ENCODE measurements at regions not wholly inside any gene's neighbourhood (a gene's known extent, or its start where the extent isn't known, plus 50 kb on each side); places are given as distances from the start of the nearest gene placed in this dataset.

DNA sequence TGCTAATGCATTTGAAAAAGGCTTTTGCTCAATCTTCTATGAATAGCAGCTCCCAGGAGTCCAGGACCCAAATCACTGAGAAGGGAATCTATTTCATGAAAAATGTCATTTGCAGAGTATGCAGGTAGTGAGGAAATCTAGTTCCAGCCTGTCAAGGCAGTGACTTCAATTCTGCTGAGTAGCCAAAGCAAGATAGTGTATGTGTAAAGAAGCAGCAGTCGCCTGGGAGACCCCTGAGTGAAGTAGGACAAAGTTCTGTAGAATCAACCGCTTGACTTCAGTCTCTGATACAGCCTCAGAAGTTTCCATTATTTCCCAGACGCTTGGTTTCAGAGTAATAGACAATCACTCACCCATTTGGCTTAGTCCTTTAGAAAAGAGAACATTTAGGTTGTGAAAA, 435.6 kb upstream of the LRFN5 start:
- WGBS, 2 donors = 25 to 28% methylated on average over 3 of the region's 3 CpGs
- intact Hi-C loops (cut with DNase I) = no loop called here
- Histone ChIP-seq H3K4me3 (no peak overlapping the region), H3K36me3 (replicated peaks in 1 of 2; ENCODE audit: insufficient read depth in 1 of 2, low read depth in 2 of 2) (no peaks in the 10 kb centered on the region), H3K27ac (no peak overlapping the region), H3K9me3 (no peaks in the 10 kb centered on the region), H3K27me3 (no peaks in the 10 kb centered on the region), H3K4me1 (no peaks in the 10 kb centered on the region)
- ATAC-seq (no peak), DNase-seq (no peak)
- no peak for TF ChIP-seq POLR2A (IDR thresholded peaks at IDR 0.05)
- TF ChIP-seq, protein P1, sequence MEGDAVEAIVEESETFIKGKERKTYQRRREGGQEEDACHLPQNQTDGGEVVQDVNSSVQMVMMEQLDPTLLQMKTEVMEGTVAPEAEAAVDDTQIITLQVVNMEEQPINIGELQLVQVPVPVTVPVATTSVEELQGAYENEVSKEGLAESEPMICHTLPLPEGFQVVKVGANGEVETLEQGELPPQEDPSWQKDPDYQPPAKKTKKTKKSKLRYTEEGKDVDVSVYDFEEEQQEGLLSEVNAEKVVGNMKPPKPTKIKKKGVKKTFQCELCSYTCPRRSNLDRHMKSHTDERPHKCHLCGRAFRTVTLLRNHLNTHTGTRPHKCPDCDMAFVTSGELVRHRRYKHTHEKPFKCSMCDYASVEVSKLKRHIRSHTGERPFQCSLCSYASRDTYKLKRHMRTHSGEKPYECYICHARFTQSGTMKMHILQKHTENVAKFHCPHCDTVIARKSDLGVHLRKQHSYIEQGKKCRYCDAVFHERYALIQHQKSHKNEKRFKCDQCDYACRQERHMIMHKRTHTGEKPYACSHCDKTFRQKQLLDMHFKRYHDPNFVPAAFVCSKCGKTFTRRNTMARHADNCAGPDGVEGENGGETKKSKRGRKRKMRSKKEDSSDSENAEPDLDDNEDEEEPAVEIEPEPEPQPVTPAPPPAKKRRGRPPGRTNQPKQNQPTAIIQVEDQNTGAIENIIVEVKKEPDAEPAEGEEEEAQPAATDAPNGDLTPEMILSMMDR (IDR thresholded peaks at IDR 0.05) = no peak

DNA sequence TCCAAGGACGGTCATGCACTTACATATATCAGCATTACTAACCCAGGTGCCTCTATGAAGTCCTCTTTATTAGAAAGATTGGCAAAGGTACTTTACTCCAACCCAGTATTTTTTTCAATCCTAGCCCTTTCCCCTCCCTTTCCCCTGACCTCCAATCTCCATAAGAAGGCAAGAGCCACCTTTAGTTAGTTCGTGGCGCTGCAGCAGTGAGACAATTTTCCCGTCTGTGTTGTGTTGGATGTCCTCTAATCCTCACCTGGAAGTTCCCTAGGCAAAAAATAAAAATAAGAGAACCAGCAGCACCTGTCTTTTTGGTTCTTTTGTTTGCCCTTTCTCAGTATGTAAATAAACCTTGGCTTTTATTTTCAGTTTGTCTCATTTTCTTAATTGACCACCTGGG, 439.6 kb upstream of the LRFN5 start:
- DNase-seq = no peak
- WGBS, 2 donors = 70 to 75% methylated on average over 4 of the region's 4 CpGs
- H3K9me3 ChIP-seq = no peaks in the 10 kb centered on the region
- no peak overlapping the region for H3K27ac ChIP-seq
- intact Hi-C loops (cut with DNase I) = no loop called here
- TF ChIP-seq, protein P1 (IDR thresholded peaks at IDR 0.05) = no peak
- TF ChIP-seq POLR2A (IDR thresholded peaks at IDR 0.05) = no peak
- no peak for ATAC-seq
- no peaks in the 10 kb centered on the region for H3K4me1 ChIP-seq
- H3K27me3 ChIP-seq = no peaks in the 10 kb centered on the region
- H3K36me3 ChIP-seq (replicated peaks in 1 of 2; ENCODE audit: insufficient read depth in 1 of 2, low read depth in 2 of 2) = no peaks in the 10 kb centered on the region
- no peak overlapping the region for H3K4me3 ChIP-seq

DNA sequence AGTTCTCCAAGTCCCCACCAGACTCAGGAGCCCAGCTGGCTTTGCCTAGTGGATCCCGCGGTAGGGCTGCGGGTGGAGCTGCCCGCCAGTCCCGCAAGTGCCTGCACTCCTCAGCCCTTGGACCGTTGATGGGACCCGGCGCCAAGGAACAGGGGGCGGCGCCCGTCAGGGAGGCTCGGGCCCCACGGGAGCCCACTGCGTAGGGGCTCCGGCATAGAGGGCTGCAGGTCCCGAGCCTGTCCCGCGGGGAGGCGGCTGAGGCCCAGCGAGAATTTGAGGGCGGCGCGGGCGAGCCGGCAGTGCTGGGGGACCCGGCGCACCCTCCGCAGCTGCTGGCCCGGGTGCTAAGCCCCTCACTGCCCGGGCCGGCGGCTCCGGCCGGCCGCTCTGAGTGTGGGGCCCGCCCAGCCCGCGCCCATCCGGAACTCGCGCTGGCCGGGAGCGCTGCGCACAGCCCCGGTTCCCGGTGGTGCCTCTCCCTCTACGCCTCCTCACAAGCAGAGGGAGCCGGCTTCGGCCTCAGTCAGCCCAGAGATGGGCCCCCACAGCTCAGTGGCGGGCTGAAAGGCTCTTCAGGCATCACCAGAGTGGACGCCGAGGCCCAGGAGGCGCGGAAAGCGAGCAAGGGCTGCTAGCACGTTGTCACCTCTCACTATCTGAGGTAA, 452.4 kb upstream of the LRFN5 start:
- WGBS, 2 donors = 86 to 90% methylated on average over 7 to 25 of the region's 56 CpGs
- Histone ChIP-seq H3K4me1 (no peaks in the 10 kb centered on the region), H3K4me3 (no peak overlapping the region), H3K36me3 (replicated peaks in 1 of 2; ENCODE audit: insufficient read depth in 1 of 2, low read depth in 2 of 2) (no peaks in the 10 kb centered on the region), H3K27me3 (no peaks in the 10 kb centered on the region), H3K27ac (no peak overlapping the region), H3K9me3 (no peaks in the 10 kb centered on the region)
- TF ChIP-seq POLR2A (IDR thresholded peaks at IDR 0.05) = no peak
- TF ChIP-seq, protein P1 (IDR thresholded peaks at IDR 0.05) = no peak
- DNase-seq (no peak), ATAC-seq (no peak)
- intact Hi-C loops (cut with DNase I) = no loop called here

DNA sequence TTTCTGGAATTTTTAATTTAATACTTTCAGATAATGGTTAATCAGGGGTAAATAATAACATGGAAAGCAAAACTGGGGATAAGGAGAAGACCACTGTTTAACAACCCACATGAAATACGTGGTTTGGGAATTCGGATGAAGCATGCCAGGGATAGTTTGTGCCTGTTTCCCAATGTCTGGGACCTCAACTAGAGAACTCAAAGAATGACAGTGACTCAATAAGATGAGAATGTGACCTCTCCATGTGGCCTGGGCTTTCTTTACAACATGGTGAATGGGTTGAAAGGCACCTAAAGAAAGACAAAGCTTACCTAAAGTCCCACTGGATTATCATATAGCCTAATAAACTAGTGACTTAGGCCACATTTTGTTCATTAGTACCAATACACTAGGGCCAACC, 460.3 kb upstream of the LRFN5 start:
- WGBS, 2 donors = 57 to 62% methylated on average over 2 of the region's 2 CpGs
- TF ChIP-seq, protein P1 (IDR thresholded peaks at IDR 0.05) = no peak
- no peak for TF ChIP-seq POLR2A (IDR thresholded peaks at IDR 0.05)
- Histone ChIP-seq H3K4me3 (no peak overlapping the region), H3K27ac (no peak overlapping the region), H3K27me3 (no peaks in the 10 kb centered on the region), H3K36me3 (replicated peaks in 1 of 2; ENCODE audit: insufficient read depth in 1 of 2, low read depth in 2 of 2) (no peaks in the 10 kb centered on the region), H3K4me1 (no peaks in the 10 kb centered on the region), H3K9me3 (no peaks in the 10 kb centered on the region)
- DNase-seq (no peak), ATAC-seq (no peak)
- intact Hi-C loops (cut with DNase I) = no loop called here

DNA sequence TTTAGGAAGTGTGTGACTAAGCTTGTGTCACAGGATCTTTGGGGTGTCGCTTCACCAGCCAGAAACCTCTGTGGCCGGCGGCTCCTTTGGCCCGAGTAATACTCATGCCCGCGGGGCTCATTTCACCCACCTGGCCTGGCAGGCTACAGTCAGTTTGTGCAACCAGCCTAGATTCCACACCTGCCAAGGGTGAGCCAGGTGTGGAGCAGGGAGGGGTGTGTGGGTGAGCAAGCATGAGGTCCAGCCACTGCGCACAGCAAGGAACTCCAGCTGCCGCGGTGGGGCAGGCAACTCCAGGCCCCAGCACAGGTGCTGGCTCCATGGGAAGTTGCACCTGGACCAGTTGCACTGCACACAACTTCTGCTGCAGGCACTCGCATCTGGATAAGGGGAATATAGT, 462.3 kb upstream of the LRFN5 start:
- Histone ChIP-seq H3K27ac (no peak overlapping the region), H3K36me3 (replicated peaks in 1 of 2; ENCODE audit: insufficient read depth in 1 of 2, low read depth in 2 of 2) (no peaks in the 10 kb centered on the region), H3K27me3 (no peaks in the 10 kb centered on the region), H3K4me1 (no peaks in the 10 kb centered on the region), H3K4me3 (no peak overlapping the region), H3K9me3 (no peaks in the 10 kb centered on the region)
- DNase-seq (no peak), ATAC-seq (no peak)
- intact Hi-C loops (cut with DNase I) = no loop called here
- 89 to 92% methylated on average over 6 to 10 of the region's 10 CpGs for WGBS, 2 donors
- no peak for TF ChIP-seq POLR2A (IDR thresholded peaks at IDR 0.05)
- TF ChIP-seq, protein P1 (IDR thresholded peaks at IDR 0.05) = no peak
